Peyer's patch (tissue), 4 donors: ENCODE measurements at regions not wholly inside any gene's neighbourhood (a gene's known extent, or its start where the extent isn't known, plus 50 kb on each side); places are given as distances from the start of the nearest gene placed in this dataset.

Source experiments
- DNase-seq, 3 donors: peaks; one replicate each; pipeline ENCODE4 v3.0.0-alpha.2; 2017 to 2019
- H3K27ac ChIP-seq, 4 donors: fragments of 200-600 bp; sonication (generic); one replicate each; pipeline ENCODE4 v1.5.1; 2016 to 2019
- H3K27me3 ChIP-seq, 2 donors: fragments of 200-600 bp; sonication (generic); one replicate each; pipeline ENCODE4 v1.5.1; 2019
- H3K36me3 ChIP-seq, 3 donors: fragments of 200-600 bp; sonication (generic); one replicate each; pipeline ENCODE4 v1.5.1; 2016 to 2019
- H3K4me1 ChIP-seq, 4 donors: fragments of 200-600 bp; sonication (generic); one replicate each; pipeline ENCODE4 v1.5.1; 2016 to 2019
- H3K4me3 ChIP-seq, 4 donors: fragments of 200-600 bp; sonication (generic); 1 replicate in 3 of 4; 2 replicates in 1 of 4; pipeline ENCODE4 v1.5.1; 2016 to 2019; ENCODE audit warnings: mild to moderate bottlenecking in 1 of 4
- H3K9me3 ChIP-seq, 4 donors: fragments of 200-600 bp; sonication (generic); one replicate each; pipeline ENCODE4 v1.5.1; 2016 to 2019; ENCODE audit warnings: mild to moderate bottlenecking in 1 of 4
- CTCF ChIP-seq, 6 experiments: fragments of 450-650 bp in 4 of 6; fragments of 200-600 bp in 2 of 6; sonication (generic) in 1 of 6; IDR thresholded peaks; one replicate each; pipeline ENCODE4 v1.5.1; 2017 to 2019; ENCODE audit warnings: antibody characterized with exemption in 6 of 6, mild to moderate bottlenecking in 3 of 6, moderate library complexity in 1 of 6
- POLR2A ChIP-seq, 2 donors: fragments of 450-650 bp; IDR thresholded peaks; one replicate each; pipeline ENCODE4 v1.5.1; 2017; ENCODE audit warnings: antibody characterized with exemption in 2 of 2, mild to moderate bottlenecking in 2 of 2, moderate library complexity in 2 of 2

DNA sequence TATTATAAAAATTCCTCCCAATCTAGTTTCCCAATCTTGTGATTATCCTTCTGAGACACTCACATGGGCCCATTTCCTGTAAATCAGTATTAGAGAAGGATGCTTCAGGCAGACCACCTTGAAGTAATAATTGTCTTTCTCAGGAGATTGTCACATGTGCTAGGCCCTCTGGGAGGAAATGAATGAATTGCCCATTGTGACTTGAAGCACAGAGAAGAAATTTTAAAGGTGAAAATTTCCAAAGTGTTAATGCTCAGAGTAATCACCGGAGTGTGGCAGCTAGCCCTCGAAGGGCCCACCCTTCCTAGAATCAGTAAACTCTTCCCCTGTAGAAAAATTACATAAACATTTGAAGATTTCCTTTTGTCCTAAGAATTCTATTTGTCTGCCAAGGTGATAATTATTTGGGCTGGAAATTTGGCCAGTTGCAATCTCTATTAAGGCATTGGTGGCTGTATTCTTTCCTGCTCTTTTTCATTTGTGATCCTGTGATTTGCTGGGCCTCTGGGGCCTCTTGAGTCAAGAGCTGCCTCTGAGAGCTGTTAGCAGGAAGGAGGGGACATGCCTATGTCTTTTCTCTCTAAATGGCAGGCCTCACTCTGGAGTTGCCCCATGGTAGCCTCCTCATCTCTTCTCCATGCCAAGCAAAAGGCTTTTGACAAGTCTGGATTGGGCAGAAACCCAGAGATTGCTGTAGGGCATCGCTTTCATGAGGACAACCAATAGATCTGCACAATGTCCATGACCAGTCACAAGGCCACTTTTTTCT, 371.5 kb upstream of the ACTBL2 start:
- no peaks in the 10 kb centered on the region for H3K36me3 ChIP-seq
- H3K9me3 ChIP-seq, result no peaks in the 10 kb centered on the region
- DNase-seq, result no peak
- H3K4me3 ChIP-seq, result no peak overlapping the region
- H3K4me1 ChIP-seq, result no peaks in the 10 kb centered on the region
- TF ChIP-seq CTCF (IDR thresholded peaks at IDR 0.05), result no peak
- no peak for TF ChIP-seq POLR2A (IDR thresholded peaks at IDR 0.05)
- H3K27me3 ChIP-seq, result no peaks in the 10 kb centered on the region
- H3K27ac ChIP-seq, result no peak overlapping the region

GRCh38 chr5:57850109-57850508, 367.5 kb upstream of the ACTBL2 start:
- Histone ChIP-seq H3K4me3 (no peak overlapping the region), H3K36me3 (no peaks in the 10 kb centered on the region), H3K27ac (no peak overlapping the region), H3K9me3 (no peaks in the 10 kb centered on the region), H3K4me1 (no peaks in the 10 kb centered on the region), H3K27me3 (no peaks in the 10 kb centered on the region)
- no peak for TF ChIP-seq CTCF (IDR thresholded peaks at IDR 0.05)
- TF ChIP-seq POLR2A (IDR thresholded peaks at IDR 0.05), result no peak
- DNase-seq, result no peak

- DNase-seq, result no peak
- TF ChIP-seq CTCF (IDR thresholded peaks at IDR 0.05) (no peak), POLR2A (IDR thresholded peaks at IDR 0.05) (no peak)
Observed at GRCh38 chr5:57845025-57845424, 362.4 kb upstream of the ACTBL2 start.

DNA sequence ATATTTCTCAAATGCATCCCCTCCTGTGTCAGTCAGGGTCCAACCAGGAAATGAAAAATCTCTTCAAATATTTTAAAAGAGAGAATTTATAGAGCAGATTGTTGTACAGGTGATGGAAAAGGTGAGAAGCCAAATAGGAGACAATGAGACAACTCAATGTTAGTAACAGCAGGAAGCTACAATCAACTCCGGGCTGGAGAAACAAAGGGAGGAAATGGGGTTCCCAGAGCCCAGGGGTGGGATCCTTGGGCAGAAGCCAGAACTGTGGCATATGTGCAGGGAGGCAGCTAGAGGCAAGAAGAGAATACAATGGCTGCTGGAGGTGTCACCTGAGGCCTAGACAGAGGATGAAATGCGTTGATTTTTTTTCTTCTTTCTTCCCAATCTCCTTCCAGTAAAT, 361.8 kb upstream of the ACTBL2 start:
- TF ChIP-seq CTCF (IDR thresholded peaks at IDR 0.05) (no peak), POLR2A (IDR thresholded peaks at IDR 0.05) (no peak)
- H3K36me3 ChIP-seq, result no peaks in the 10 kb centered on the region
- no peaks in the 10 kb centered on the region for H3K27me3 ChIP-seq
- H3K9me3 ChIP-seq, result no peaks in the 10 kb centered on the region
- H3K27ac ChIP-seq, result no peak overlapping the region
- H3K4me1 ChIP-seq, result no peaks in the 10 kb centered on the region
- no peak for DNase-seq
- H3K4me3 ChIP-seq, result no peak overlapping the region

More at GRCh38 chr5:57845025-57845424, 362.4 kb upstream of the ACTBL2 start:
- H3K9me3 ChIP-seq, result no peaks in the 10 kb centered on the region
- no peak overlapping the region for H3K4me3 ChIP-seq
- no peaks in the 10 kb centered on the region for H3K4me1 ChIP-seq
- H3K27me3 ChIP-seq, result no peaks in the 10 kb centered on the region
- no peaks in the 10 kb centered on the region for H3K36me3 ChIP-seq
- no peak overlapping the region for H3K27ac ChIP-seq

- no peaks in the 10 kb centered on the region for H3K9me3 ChIP-seq
- H3K4me1 ChIP-seq, result no peaks in the 10 kb centered on the region
- no peak for TF ChIP-seq POLR2A (IDR thresholded peaks at IDR 0.05)
- no peak for TF ChIP-seq CTCF (IDR thresholded peaks at IDR 0.05)
- no peaks in the 10 kb centered on the region for H3K27me3 ChIP-seq
- no peak overlapping the region for H3K4me3 ChIP-seq
- no peak overlapping the region for H3K27ac ChIP-seq
- H3K36me3 ChIP-seq, result no peaks in the 10 kb centered on the region
- no peak for DNase-seq
Observed at GRCh38 chr5:57843059-57843367, 360.4 kb upstream of the ACTBL2 start.
